Aorta (tissue), 5 donors: ENCODE measurements at regions not wholly inside any gene's neighbourhood (a gene's known extent, or its start where the extent isn't known, plus 50 kb on each side); places are given as distances from the start of the nearest gene placed in this dataset.

Source experiments
- ATAC-seq: fragments of 200-7000 bp; cut with Tn5 transposase; one replicate; pipeline ENCODE4 v1.9.1; 2022; ENCODE audit warnings: moderate library complexity; ENCODE audit not compliant: low FRiP score
- DNase-seq, 2 donors: peaks; one replicate each; pipeline ENCODE4 v3.0.0-alpha.2; 2020
- H3K27ac ChIP-seq, 2 donors: one replicate each; pipeline ENCODE4 v1.5.1; 2013; ENCODE audit warnings: low read length in 2 of 2, mild to moderate bottlenecking in 2 of 2, moderate library complexity in 2 of 2, control low read depth in 1 of 2, inconsistent platforms in 1 of 2, low read depth in 1 of 2
- H3K27me3 ChIP-seq, 2 donors: one replicate each; pipeline ENCODE4 v1.6.1; 2013; ENCODE audit warnings: control low read depth in 1 of 2, low read length in 1 of 2, mild to moderate bottlenecking in 1 of 2, moderate library complexity in 1 of 2; ENCODE audit not compliant: insufficient read depth in 2 of 2, control insufficient read depth in 1 of 2
- H3K36me3 ChIP-seq, 2 donors: one replicate each; pipeline ENCODE4 v1.6.1; 2013; ENCODE audit warnings: control low read depth in 1 of 2, low read length in 1 of 2, mild to moderate bottlenecking in 1 of 2; ENCODE audit not compliant: insufficient read depth in 2 of 2, control insufficient read depth in 1 of 2
- H3K4me1 ChIP-seq, 2 donors: one replicate each; pipeline ENCODE4 v1.6.1; 2013; ENCODE audit warnings: low read length in 2 of 2, control low read depth in 1 of 2, mild to moderate bottlenecking in 1 of 2, moderate library complexity in 1 of 2; ENCODE audit not compliant: insufficient read depth in 2 of 2, control insufficient read depth in 1 of 2
- H3K4me3 ChIP-seq, 2 donors: one replicate each; pipeline ENCODE4 v1.5.1; 2013; ENCODE audit warnings: low read length in 2 of 2, control low read depth in 1 of 2, mild to moderate bottlenecking in 1 of 2
- H3K9me3 ChIP-seq: one replicate; pipeline ENCODE4 v1.6.1; 2013; ENCODE audit warnings: mild to moderate bottlenecking, low read length; ENCODE audit not compliant: control insufficient read depth
- WGBS, 2 donors: extraction: QIAGEN DNeasy Blood & Tissue Kit; methylation state at CpG; one replicate each; pipeline ENCODE4 v1.1.7; 2013; 5-methylcytosine and 5-hydroxymethylcytosine counted together
- intact Hi-C, 2 donors: fragments of 100-400 bp; cut with DNase I; formaldehyde crosslinking; loops; one replicate each; pipeline versions ENCODE4 v1.14.2 to v1.15.0; 2022
- donor health status: healthy with polysubstance abuse.
- donor health status: Bipolar disorder and iron deficiency.
- donor health status: DM: no; HTN: no; CAD: no.
- donor health status: DM: no; HTN: no; CAD: no.
- donor health status: DM: yes; HTN: yes; CAD: no.

GRCh38 chr12:87246726-87247125, 782.5 kb downstream of the C12orf50 start:
- no peaks in the 10 kb centered on the region for H3K4me1 ChIP-seq

GRCh38 chr12:87238466-87238865, 790.7 kb downstream of the C12orf50 start:
- H3K27me3 ChIP-seq = no peaks in the 10 kb centered on the region
- DNase-seq = no peak
- no peak for ATAC-seq
- no peaks in the 10 kb centered on the region for H3K36me3 ChIP-seq
- H3K9me3 ChIP-seq = no peaks in the 10 kb centered on the region
- intact Hi-C loops = no loop called here
- no peak overlapping the region for H3K27ac ChIP-seq
- WGBS, 2 donors = 100% methylated on average over 1 of the region's 1 CpG
- no peaks in the 10 kb centered on the region for H3K4me1 ChIP-seq
- H3K4me3 ChIP-seq = no peak overlapping the region

More at GRCh38 chr12:87246726-87247125, 782.5 kb downstream of the C12orf50 start:
- Histone ChIP-seq H3K9me3 (no peaks in the 10 kb centered on the region), H3K4me3 (no peak overlapping the region), H3K27me3 (no peaks in the 10 kb centered on the region), H3K36me3 (no peaks in the 10 kb centered on the region), H3K27ac (no peak overlapping the region)
- ATAC-seq (no peak), DNase-seq (no peak)
- intact Hi-C loops = no loop called here
- 82 to 84% methylated on average over 1 of the region's 1 CpG for WGBS, 2 donors

GRCh38 chr12:87234898-87235297, 794.3 kb downstream of the C12orf50 start:
- ATAC-seq (no peak), DNase-seq (no peak)
- intact Hi-C loops = no loop called here
- H3K27ac ChIP-seq = no peak overlapping the region
- peaks cover 0 to 3% of the 10 kb centered on the region in 2 donors for H3K36me3 ChIP-seq
- no peaks in the 10 kb centered on the region for H3K4me1 ChIP-seq
- H3K9me3 ChIP-seq = no peaks in the 10 kb centered on the region
- WGBS, 2 donors = 91 to 92% methylated on average over 1 of the region's 1 CpG
- no peaks in the 10 kb centered on the region for H3K27me3 ChIP-seq
- no peak overlapping the region for H3K4me3 ChIP-seq

DNA sequence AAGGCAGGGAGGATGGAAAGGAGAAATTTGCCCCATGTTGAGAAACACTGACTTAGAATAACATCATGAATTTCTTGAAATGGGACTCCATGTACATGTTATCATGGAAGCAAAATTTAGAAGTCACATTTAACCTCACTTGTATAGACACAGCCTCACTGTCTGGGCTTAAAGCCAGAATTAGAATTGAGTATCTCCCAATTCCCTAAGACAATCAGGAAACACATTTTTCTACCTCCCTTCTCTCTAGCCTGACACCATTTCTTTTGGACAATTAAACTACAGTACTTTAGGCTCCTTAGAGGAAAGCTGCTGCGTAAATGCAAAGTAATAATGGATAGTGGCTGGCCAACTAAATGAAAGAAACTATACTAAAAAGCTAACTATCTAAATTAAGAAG, 795.5 kb downstream of the C12orf50 start:
- WGBS, 2 donors = 88 to 91% methylated on average over 1 of the region's 1 CpG
- H3K36me3 ChIP-seq = peaks cover 0 to 3% of the 10 kb centered on the region in 2 donors
- H3K4me3 ChIP-seq = no peak overlapping the region
- no peaks in the 10 kb centered on the region for H3K27me3 ChIP-seq
- DNase-seq (no peak), ATAC-seq (no peak)
- intact Hi-C loops = no loop called here
- H3K27ac ChIP-seq = no peak overlapping the region
- H3K4me1 ChIP-seq = no peaks in the 10 kb centered on the region
- H3K9me3 ChIP-seq = no peaks in the 10 kb centered on the region

GRCh38 chr12:87231818-87232217, 797.4 kb downstream of the C12orf50 start:
- Histone ChIP-seq H3K27me3 (no peaks in the 10 kb centered on the region), H3K4me3 (no peak overlapping the region), H3K9me3 (no peaks in the 10 kb centered on the region), H3K27ac (no peak overlapping the region), H3K36me3 (peaks cover 0 to 3% of the 10 kb centered on the region in 2 donors), H3K4me1 (no peaks in the 10 kb centered on the region)
- WGBS, 2 donors = 22 to 34% methylated on average over 1 of the region's 1 CpG
- no peak for DNase-seq
- intact Hi-C loops = no loop called here
- ATAC-seq = no peak

DNA sequence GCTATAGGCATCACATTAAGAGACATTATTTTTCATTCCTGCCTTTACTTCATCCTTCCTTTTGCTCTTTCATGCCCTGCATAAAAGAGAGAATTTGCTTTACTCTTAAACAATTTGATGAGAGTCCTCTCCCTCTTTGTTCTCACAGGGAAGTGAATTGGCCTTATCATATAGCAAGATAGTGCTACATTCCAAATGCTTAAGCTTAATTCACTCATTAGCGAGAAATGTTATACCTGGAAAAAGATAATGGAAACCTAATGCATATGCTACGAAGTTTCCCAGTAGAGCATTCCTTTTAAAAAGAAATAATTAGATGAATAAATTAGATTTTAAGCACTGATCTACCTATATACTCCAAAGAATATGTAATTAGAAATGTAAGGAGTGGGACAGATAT, 798.8 kb downstream of the C12orf50 start:
- peaks cover 0 to 3% of the 10 kb centered on the region in 2 donors for H3K36me3 ChIP-seq
- no peaks in the 10 kb centered on the region for H3K4me1 ChIP-seq
- no peak for DNase-seq
- intact Hi-C loops = no loop called here
- H3K27ac ChIP-seq = no peak overlapping the region
- H3K27me3 ChIP-seq = no peaks in the 10 kb centered on the region
- H3K9me3 ChIP-seq = no peaks in the 10 kb centered on the region
- ATAC-seq = no peak
- H3K4me3 ChIP-seq = no peak overlapping the region
- 92 to 93% methylated on average over 2 of the region's 2 CpGs for WGBS, 2 donors

- DNase-seq = no peak
- ATAC-seq = no peak
- WGBS, 2 donors = 80 to 87% methylated on average over 3 of the region's 3 CpGs
- Histone ChIP-seq H3K27me3 (no peaks in the 10 kb centered on the region), H3K27ac (no peak overlapping the region), H3K4me1 (no peaks in the 10 kb centered on the region), H3K36me3 (peaks cover 0 to under 1% of the 10 kb centered on the region in 2 donors), H3K9me3 (no peaks in the 10 kb centered on the region), H3K4me3 (no peak overlapping the region)
- intact Hi-C loops = no loop called here
Observed at GRCh38 chr12:87227162-87227561, 802.0 kb downstream of the C12orf50 start.

GRCh38 chr12:87217491-87217890, 811.7 kb downstream of the C12orf50 start:
- ATAC-seq (no peak), DNase-seq (no peak)
- Histone ChIP-seq H3K9me3 (no peaks in the 10 kb centered on the region), H3K4me3 (no peak overlapping the region), H3K36me3 (no peaks in the 10 kb centered on the region), H3K27ac (no peak overlapping the region), H3K4me1 (peaks cover 0 to 2% of the 10 kb centered on the region in 2 donors), H3K27me3 (no peaks in the 10 kb centered on the region)
- intact Hi-C loops = no loop called here

DNA sequence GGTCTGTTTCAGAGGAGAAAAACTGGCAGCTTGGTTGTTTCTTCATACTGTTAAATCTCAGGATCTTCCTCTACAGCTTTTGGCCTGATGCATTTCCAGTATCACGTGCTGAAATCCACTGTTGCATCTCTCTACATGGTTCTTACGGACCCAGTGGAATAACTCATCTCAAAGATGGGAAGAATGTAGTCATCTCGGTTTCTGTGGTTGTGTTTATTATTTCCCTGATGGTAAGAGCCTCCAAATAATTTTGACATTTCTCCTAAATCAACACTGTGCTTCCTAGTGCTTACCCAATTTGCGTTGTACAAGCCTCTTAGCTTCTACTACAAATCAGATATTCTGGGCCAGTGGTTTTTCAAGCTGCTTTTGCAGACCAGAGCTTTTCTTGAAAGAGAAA, 812.8 kb downstream of the C12orf50 start:
- DNase-seq (no peak), ATAC-seq (peak; percentile 75)
- Histone ChIP-seq H3K9me3 (no peaks in the 10 kb centered on the region), H3K27me3 (no peaks in the 10 kb centered on the region), H3K36me3 (no peaks in the 10 kb centered on the region), H3K4me1 (peaks cover 0 to 2% of the 10 kb centered on the region in 2 donors), H3K4me3 (no peak overlapping the region), H3K27ac (no peak overlapping the region)
- WGBS, 2 donors = 22 to 28% methylated on average over 4 of the region's 4 CpGs
- intact Hi-C loops = no loop called here
